Fibroblast of lung (primary cell): ENCODE measurements at regions not wholly inside any gene's neighbourhood (a gene's known extent, or its start where the extent isn't known, plus 50 kb on each side); places are given as distances from the start of the nearest gene placed in this dataset.

Source experiments
- EZH2 ChIP-seq: IDR thresholded peaks from 2 replicates; pipeline ENCODE4 v1.5.1; 2012; ENCODE audit warnings: low read length, control low read depth, mild to moderate bottlenecking; ENCODE audit errors: missing control alignments
- TF ChIP-seq, protein P1 (sequence below), 2 donors: IDR thresholded peaks in 1 of 2; conservative IDR thresholded peaks in 1 of 2; 1 replicate in 1 of 2; 2 replicates in 1 of 2; pipeline ENCODE4 v1.5.1; 2011 to 2012; ENCODE audit warnings: low read length in 2 of 2, control low read depth in 1 of 2, inconsistent platforms in 1 of 2, low read depth in 1 of 2, mild to moderate bottlenecking in 1 of 2

DNA sequence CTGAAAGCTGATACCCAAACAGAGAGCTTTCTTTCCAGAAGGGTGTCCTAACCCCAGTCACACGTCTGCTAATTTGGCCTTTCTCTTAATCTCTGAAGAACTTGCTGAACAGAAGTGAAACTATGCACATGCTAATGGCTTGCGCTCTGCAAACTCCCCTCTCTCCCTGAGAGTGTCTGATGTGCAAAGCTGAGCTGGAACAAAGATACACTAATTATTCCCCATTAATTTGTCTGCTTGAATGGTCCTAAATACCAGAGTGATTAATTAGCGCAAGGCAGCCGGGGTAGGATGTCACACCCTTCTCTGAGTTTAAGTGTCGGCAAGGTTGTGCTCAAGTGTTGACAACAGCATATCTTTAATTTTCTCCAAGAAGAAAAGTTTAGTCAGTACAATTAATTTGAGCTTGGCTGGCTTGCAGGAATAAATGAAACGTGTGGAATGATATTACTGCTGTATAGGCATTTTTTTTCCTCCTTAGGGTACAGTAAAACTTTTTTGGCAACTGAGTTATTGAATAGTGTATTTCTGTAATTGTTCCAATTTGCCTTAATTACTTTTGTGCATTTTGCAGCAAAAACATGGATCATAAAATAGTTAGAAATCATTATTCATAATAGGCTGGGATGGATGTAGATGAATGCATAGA lies 715.9 kb upstream of the POU3F2 start:
- TF ChIP-seq, protein P1, sequence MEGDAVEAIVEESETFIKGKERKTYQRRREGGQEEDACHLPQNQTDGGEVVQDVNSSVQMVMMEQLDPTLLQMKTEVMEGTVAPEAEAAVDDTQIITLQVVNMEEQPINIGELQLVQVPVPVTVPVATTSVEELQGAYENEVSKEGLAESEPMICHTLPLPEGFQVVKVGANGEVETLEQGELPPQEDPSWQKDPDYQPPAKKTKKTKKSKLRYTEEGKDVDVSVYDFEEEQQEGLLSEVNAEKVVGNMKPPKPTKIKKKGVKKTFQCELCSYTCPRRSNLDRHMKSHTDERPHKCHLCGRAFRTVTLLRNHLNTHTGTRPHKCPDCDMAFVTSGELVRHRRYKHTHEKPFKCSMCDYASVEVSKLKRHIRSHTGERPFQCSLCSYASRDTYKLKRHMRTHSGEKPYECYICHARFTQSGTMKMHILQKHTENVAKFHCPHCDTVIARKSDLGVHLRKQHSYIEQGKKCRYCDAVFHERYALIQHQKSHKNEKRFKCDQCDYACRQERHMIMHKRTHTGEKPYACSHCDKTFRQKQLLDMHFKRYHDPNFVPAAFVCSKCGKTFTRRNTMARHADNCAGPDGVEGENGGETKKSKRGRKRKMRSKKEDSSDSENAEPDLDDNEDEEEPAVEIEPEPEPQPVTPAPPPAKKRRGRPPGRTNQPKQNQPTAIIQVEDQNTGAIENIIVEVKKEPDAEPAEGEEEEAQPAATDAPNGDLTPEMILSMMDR (conservative IDR thresholded peaks at IDR 0.05 in 1 of 2, IDR thresholded peaks at IDR 0.05 in 1 of 2; ENCODE audit: low read depth in 1 of 2, low read length in 2 of 2): no peak
- no peak for TF ChIP-seq EZH2
